NK-92 treated with Interleukin-12 subunit alpha and Interleukin-12 subunit beta, amount 100 ng/mL, for 24 hours (cell line): ENCODE measurements at regions not wholly inside any gene's neighbourhood (a gene's known extent, or its start where the extent isn't known, plus 50 kb on each side); places are given as distances from the start of the nearest gene placed in this dataset.

Experiments used
- DNase-seq: peaks from one replicate; lab custom pipeline; 2025; lab: John Stamatoyannopoulos, UW

GRCh38 chr4:43345323-43345925 lies 452.9 kb downstream of the GRXCR1 start:
- no peak for DNase-seq

- DNase-seq: no peak
Observed at GRCh38 chr4:43348591-43348990, 456.1 kb downstream of the GRXCR1 start.

- no peak for DNase-seq
Observed at GRCh38 chr4:43351970-43352806, 459.7 kb downstream of the GRXCR1 start.

GRCh38 chr4:43352859-43353258 lies 460.3 kb downstream of the GRXCR1 start:
- DNase-seq: no peak

- no peak for DNase-seq
Observed at GRCh38 chr4:43353552-43353951, 461.0 kb downstream of the GRXCR1 start.

GRCh38 chr4:43356786-43357185 lies 464.3 kb downstream of the GRXCR1 start:
- DNase-seq: no peak

- no peak for DNase-seq
Observed at GRCh38 chr4:43357252-43357974, 464.9 kb downstream of the GRXCR1 start.

GRCh38 chr4:43360296-43360695 lies 467.8 kb downstream of the GRXCR1 start:
- no peak for DNase-seq

- DNase-seq: no peak
Observed at GRCh38 chr4:43362875-43363636, 470.5 kb downstream of the GRXCR1 start.

GRCh38 chr4:43369036-43369594 lies 476.6 kb downstream of the GRXCR1 start:
- no peak for DNase-seq

GRCh38 chr4:43373201-43373600 lies 480.7 kb downstream of the GRXCR1 start:
- DNase-seq: no peak

GRCh38 chr4:43374216-43374751 lies 481.8 kb downstream of the GRXCR1 start:
- DNase-seq: no peak

GRCh38 chr4:43379016-43379415 lies 486.5 kb downstream of the GRXCR1 start:
- no peak for DNase-seq

- no peak for DNase-seq
Observed at GRCh38 chr4:43380093-43380492, 487.6 kb downstream of the GRXCR1 start.

GRCh38 chr4:43391069-43391468 lies 498.6 kb downstream of the GRXCR1 start:
- DNase-seq: no peak

- DNase-seq: no peak
Observed at GRCh38 chr4:43394976-43395375, 502.5 kb downstream of the GRXCR1 start.

GRCh38 chr4:43399726-43400125 lies 507.2 kb downstream of the GRXCR1 start:
- no peak for DNase-seq

- DNase-seq: no peak
Observed at GRCh38 chr4:43402393-43402792, 509.9 kb downstream of the GRXCR1 start.

- no peak for DNase-seq
Observed at GRCh38 chr4:43410636-43411035, 518.1 kb downstream of the GRXCR1 start.

- DNase-seq: no peak
Observed at GRCh38 chr4:43411226-43411625, 518.7 kb downstream of the GRXCR1 start.

GRCh38 chr4:43423276-43423675 lies 530.8 kb downstream of the GRXCR1 start:
- DNase-seq: no peak

GRCh38 chr4:43425206-43425605 lies 532.7 kb downstream of the GRXCR1 start:
- DNase-seq: no peak
